HepG2 (cell line): ENCODE measurements at regions not wholly inside any gene's neighbourhood (a gene's known extent, or its start where the extent isn't known, plus 50 kb on each side); places are given as distances from the start of the nearest gene placed in this dataset.
A peak's percentile ranks its signal among the peaks of the same experiment; 100 is the strongest.

Source experiments
- ATAC-seq: fragments of 200-7000 bp; cut with Tn5 transposase; 3 replicates; pipeline ENCODE4 v1.9.1; 2020; ENCODE audit warnings: mild to moderate bottlenecking, moderate library complexity
- BruUV-seq: library from RNA; stranded (reverse); fragments of 400-500 nt; replicated peaks from 2 replicates; lab custom pipeline; 2021; lab: Mats Ljungman, UMichigan
- CTCF ChIA-PET: fragments of 300-600 bp; formaldehyde crosslinking; extraction: SDS; loops from one replicate; lab custom pipeline; 2021; ENCODE audit warnings: low total read pairs, inconsistent platforms, low intra/inter-chr PET ratio; lab: Yijun Ruan, JAX
- POLR2A ChIA-PET: fragments of 350-600 bp; sonication (Branson Sonifier 250); formaldehyde crosslinking; loops from one replicate; lab custom pipeline; 2020; ENCODE audit warnings: antibody characterized with exemption, inconsistent platforms; lab: Yijun Ruan, JAX
- DNase-seq: peaks from one replicate; pipeline ENCODE4 v3.0.0-alpha.2; 2015; ENCODE audit warnings: low spot score
- FAIRE-seq: peaks from 3 replicates; lab custom pipeline; 2011; peaks lifted over from hg19 to GRCh38; lab: Jason Lieb, UNC
- H2AFZ ChIP-seq: one replicate; pipeline ENCODE4 v1.6.1; 2011; ENCODE audit warnings: low read length, inconsistent platforms
- H3K27ac ChIP-seq: fragments of 300-600 bp; 3 replicates; pipeline ENCODE4 v1.8.0; 2011; ENCODE audit warnings: mixed run types, mild to moderate bottlenecking, mixed read lengths, low read length, inconsistent platforms; ENCODE audit not compliant: insufficient read depth; ENCODE audit errors: extremely low read length
- H3K27me3 ChIP-seq, 2 experiments: fragments of 200-600 bp in 1 of 2; 2 replicates in 1 of 2; 3 replicates in 1 of 2; pipeline versions ENCODE4 v1.6.0 to v1.8.0; 2011; ENCODE audit warnings: low read length in 2 of 2, mild to moderate bottlenecking in 2 of 2, moderate library complexity in 2 of 2, inconsistent platforms in 1 of 2; ENCODE audit not compliant: insufficient read depth in 2 of 2, control insufficient read depth in 1 of 2
- H3K36me3 ChIP-seq, 2 experiments: fragments of 200-600 bp in 1 of 2; replicated peaks in 1 of 2; 2 replicates in 1 of 2; 3 replicates in 1 of 2; pipeline versions ENCODE4 v1.5.1 to v1.8.0; 2011; ENCODE audit warnings: low read length in 2 of 2, inconsistent platforms in 1 of 2; ENCODE audit not compliant: insufficient read depth in 2 of 2, control insufficient read depth in 1 of 2
- H3K4me1 ChIP-seq: 2 replicates; pipeline ENCODE4 v1.5.1; 2012; ENCODE audit warnings: low read length, inconsistent platforms; ENCODE audit not compliant: insufficient read depth
- H3K4me2 ChIP-seq: 2 replicates; pipeline ENCODE4 v1.6.0; 2011; ENCODE audit warnings: low read depth, low read length, inconsistent platforms
- H3K4me3 ChIP-seq, 3 experiments: fragments of 200-600 bp in 1 of 3; sonication (generic), shearing (Covaris generic) in 1 of 3; replicated peaks in 1 of 3; 2 replicates each; pipeline ENCODE4 v1.5.1; 2011 to 2016; ENCODE audit warnings: low read length in 3 of 3, inconsistent platforms in 2 of 3, low read depth in 2 of 3, mild to moderate bottlenecking in 2 of 3, control low read depth in 1 of 3, mixed read lengths in 1 of 3; ENCODE audit not compliant: insufficient read depth in 1 of 3
- H3K79me2 ChIP-seq: one replicate; pipeline ENCODE4 v1.6.1; 2011; ENCODE audit warnings: low read length, inconsistent platforms; ENCODE audit not compliant: insufficient read depth
- H3K9ac ChIP-seq: 2 replicates; pipeline ENCODE4 v1.6.0; 2011; ENCODE audit warnings: mild to moderate bottlenecking, low read depth, low read length, inconsistent platforms; ENCODE audit not compliant: insufficient read depth
- H3K9me3 ChIP-seq: 2 replicates; pipeline ENCODE4 v1.5.1; 2012; ENCODE audit warnings: mild to moderate bottlenecking, low read length
- H4K20me1 ChIP-seq: 2 replicates; pipeline ENCODE4 v1.6.0; 2011; ENCODE audit warnings: inconsistent platforms, mild to moderate bottlenecking, low read length, moderate library complexity; ENCODE audit not compliant: insufficient read depth
- BCL6 ChIP-seq: IDR thresholded peaks from 2 replicates; pipeline ENCODE4 v1.6.1; 2016; ENCODE audit warnings: missing genetic modification reagents, missing compliant biosample characterization
- FOXA3 ChIP-seq: IDR thresholded peaks from 2 replicates; pipeline ENCODE4 v1.6.1; 2016; ENCODE audit warnings: missing genetic modification reagents, missing compliant biosample characterization
- GFI1 ChIP-seq: sonication (generic); formaldehyde crosslinking; IDR thresholded peaks from 2 replicates; pipeline ENCODE4 v1.5.0; 2020; ENCODE audit warnings: missing genetic modification reagents, mild to moderate bottlenecking, borderline replicate concordance
- GPBP1L1 ChIP-seq: sonication (generic); formaldehyde crosslinking; IDR thresholded peaks from 2 replicates; pipeline ENCODE4 v1.5.0; 2020; ENCODE audit warnings: mild to moderate bottlenecking, missing genetic modification reagents
- MAFF ChIP-seq: IDR thresholded peaks from 2 replicates; pipeline ENCODE4 v1.6.1; 2011; ENCODE audit warnings: low read depth, low read length, improper control_type of control experiment
- MIXL1 ChIP-seq: IDR thresholded peaks from 2 replicates; pipeline ENCODE4 v1.6.1; 2016
- NFE2L1 ChIP-seq: sonication (generic); formaldehyde crosslinking; IDR thresholded peaks from 2 replicates; pipeline ENCODE4 v1.4.0; 2020; ENCODE audit warnings: missing genetic modification reagents, mild to moderate bottlenecking, borderline replicate concordance
- NFIC ChIP-seq: IDR thresholded peaks from 2 replicates; pipeline ENCODE4 v1.6.1; 2012; ENCODE audit warnings: mild to moderate bottlenecking, low read length, inconsistent platforms
- PPARG ChIP-seq: conservative IDR thresholded peaks from 2 replicates; pipeline ENCODE4 v1.6.1; 2016; ENCODE audit warnings: missing biosample characterization, missing genetic modification reagents
- RXRB ChIP-seq: IDR thresholded peaks from 2 replicates; pipeline ENCODE4 v1.6.1; 2016; ENCODE audit warnings: borderline replicate concordance, missing genetic modification reagents, missing compliant biosample characterization
- SOX6 ChIP-seq, 2 experiments: fragments of 450-650 bp in 1 of 2; sonication (generic) in 1 of 2; formaldehyde crosslinking in 1 of 2; IDR thresholded peaks; 2 replicates each; pipeline versions ENCODE4 v1.4.0 to v1.6.1; 2017 to 2020; ENCODE audit warnings: antibody characterized with exemption in 1 of 2, mild to moderate bottlenecking in 1 of 2, missing genetic modification reagents in 1 of 2
- TOE1 ChIP-seq: sonication (generic); formaldehyde crosslinking; IDR thresholded peaks from 2 replicates; pipeline ENCODE4 v1.4.0; 2020; ENCODE audit warnings: mild to moderate bottlenecking, missing genetic modification reagents
- ZNF33A ChIP-seq: sonication (generic); formaldehyde crosslinking; IDR thresholded peaks from 2 replicates; pipeline ENCODE4 v1.5.1; 2020; ENCODE audit warnings: missing genetic modification reagents, mild to moderate bottlenecking, moderate library complexity, borderline replicate concordance
- ZNF362 ChIP-seq: sonication (generic); formaldehyde crosslinking; IDR thresholded peaks from 2 replicates; pipeline ENCODE4 v1.4.0; 2020; ENCODE audit warnings: missing genetic modification reagents, mild to moderate bottlenecking, borderline replicate concordance
- ZNF432 ChIP-seq: sonication (generic); formaldehyde crosslinking; IDR thresholded peaks from 2 replicates; pipeline ENCODE4 v1.5.0; 2020; ENCODE audit warnings: missing genetic modification reagents, mild to moderate bottlenecking, borderline replicate concordance
- ZNF543 ChIP-seq: sonication (generic); formaldehyde crosslinking; IDR thresholded peaks from 2 replicates; pipeline ENCODE4 v1.4.0; 2020; ENCODE audit warnings: mild to moderate bottlenecking, missing genetic modification reagents
- in situ Hi-C: cut with HindIII; loops from 2 replicates; pipeline ENCODE4 v1.10.0; 2017; ENCODE audit warnings: low pct_unique_long_range_greater_than_20kb; ENCODE audit not compliant: extremely low pct_ligation_motif_present
- intact Hi-C: fragments of 100-400 bp; cut with micrococcal nuclease; formaldehyde crosslinking; loops from one replicate; pipeline ENCODE4 v1.10.0; 2022; ENCODE audit not compliant: unreplicated experiment
- TF ChIP-seq, protein P1 (sequence below): sonication (generic); formaldehyde crosslinking; IDR thresholded peaks from 2 replicates; pipeline ENCODE4 v1.4.0; 2020; ENCODE audit warnings: missing genetic modification reagents
- TF ChIP-seq, protein P2 (sequence below): IDR thresholded peaks from 2 replicates; pipeline ENCODE4 v1.4.0; 2020; ENCODE audit warnings: mild to moderate bottlenecking, missing genetic modification reagents

- intact Hi-C loops = no loop called here
- H3K4me3 ChIP-seq = no peak overlapping the region
- TF ChIP-seq, protein P1, sequence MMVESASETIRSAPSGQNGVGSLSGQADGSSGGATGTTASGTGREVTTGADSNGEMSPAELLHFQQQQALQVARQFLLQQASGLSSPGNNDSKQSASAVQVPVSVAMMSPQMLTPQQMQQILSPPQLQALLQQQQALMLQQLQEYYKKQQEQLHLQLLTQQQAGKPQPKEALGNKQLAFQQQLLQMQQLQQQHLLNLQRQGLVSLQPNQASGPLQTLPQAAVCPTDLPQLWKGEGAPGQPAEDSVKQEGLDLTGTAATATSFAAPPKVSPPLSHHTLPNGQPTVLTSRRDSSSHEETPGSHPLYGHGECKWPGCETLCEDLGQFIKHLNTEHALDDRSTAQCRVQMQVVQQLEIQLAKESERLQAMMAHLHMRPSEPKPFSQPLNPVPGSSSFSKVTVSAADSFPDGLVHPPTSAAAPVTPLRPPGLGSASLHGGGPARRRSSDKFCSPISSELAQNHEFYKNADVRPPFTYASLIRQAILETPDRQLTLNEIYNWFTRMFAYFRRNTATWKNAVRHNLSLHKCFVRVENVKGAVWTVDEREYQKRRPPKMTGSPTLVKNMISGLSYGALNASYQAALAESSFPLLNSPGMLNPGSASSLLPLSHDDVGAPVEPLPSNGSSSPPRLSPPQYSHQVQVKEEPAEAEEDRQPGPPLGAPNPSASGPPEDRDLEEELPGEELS = 0 out of 2 replicates have a peak, but pooled peaks have one; percentile 16
- peak; percentile 61 for TF ChIP-seq FOXA3 (CRISPR knock-in tag)
- TF ChIP-seq NFE2L1 = no peak
- peak; percentile 80 for TF ChIP-seq MIXL1 (CRISPR knock-in tag)
- TF ChIP-seq BCL6 (CRISPR knock-in tag) = 0 out of 2 replicates have a peak, but pooled peaks have one; percentile 20
- peak; percentile 22; the same call in 1 of the 2 replicates for TF ChIP-seq RXRB
- 0 out of 2 replicates have a peak, but pooled peaks have one; percentile 32 for TF ChIP-seq PPARG
- TF ChIP-seq, protein P2, sequence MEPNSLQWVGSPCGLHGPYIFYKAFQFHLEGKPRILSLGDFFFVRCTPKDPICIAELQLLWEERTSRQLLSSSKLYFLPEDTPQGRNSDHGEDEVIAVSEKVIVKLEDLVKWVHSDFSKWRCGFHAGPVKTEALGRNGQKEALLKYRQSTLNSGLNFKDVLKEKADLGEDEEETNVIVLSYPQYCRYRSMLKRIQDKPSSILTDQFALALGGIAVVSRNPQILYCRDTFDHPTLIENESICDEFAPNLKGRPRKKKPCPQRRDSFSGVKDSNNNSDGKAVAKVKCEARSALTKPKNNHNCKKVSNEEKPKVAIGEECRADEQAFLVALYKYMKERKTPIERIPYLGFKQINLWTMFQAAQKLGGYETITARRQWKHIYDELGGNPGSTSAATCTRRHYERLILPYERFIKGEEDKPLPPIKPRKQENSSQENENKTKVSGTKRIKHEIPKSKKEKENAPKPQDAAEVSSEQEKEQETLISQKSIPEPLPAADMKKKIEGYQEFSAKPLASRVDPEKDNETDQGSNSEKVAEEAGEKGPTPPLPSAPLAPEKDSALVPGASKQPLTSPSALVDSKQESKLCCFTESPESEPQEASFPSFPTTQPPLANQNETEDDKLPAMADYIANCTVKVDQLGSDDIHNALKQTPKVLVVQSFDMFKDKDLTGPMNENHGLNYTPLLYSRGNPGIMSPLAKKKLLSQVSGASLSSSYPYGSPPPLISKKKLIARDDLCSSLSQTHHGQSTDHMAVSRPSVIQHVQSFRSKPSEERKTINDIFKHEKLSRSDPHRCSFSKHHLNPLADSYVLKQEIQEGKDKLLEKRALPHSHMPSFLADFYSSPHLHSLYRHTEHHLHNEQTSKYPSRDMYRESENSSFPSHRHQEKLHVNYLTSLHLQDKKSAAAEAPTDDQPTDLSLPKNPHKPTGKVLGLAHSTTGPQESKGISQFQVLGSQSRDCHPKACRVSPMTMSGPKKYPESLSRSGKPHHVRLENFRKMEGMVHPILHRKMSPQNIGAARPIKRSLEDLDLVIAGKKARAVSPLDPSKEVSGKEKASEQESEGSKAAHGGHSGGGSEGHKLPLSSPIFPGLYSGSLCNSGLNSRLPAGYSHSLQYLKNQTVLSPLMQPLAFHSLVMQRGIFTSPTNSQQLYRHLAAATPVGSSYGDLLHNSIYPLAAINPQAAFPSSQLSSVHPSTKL (CRISPR knock-in tag) = peak; percentile 73
- TF ChIP-seq GFI1 (CRISPR knock-in tag) = no peak
- TF ChIP-seq NFIC = peak; percentile 40; the same call in 1 of the 2 replicates
- no peak for TF ChIP-seq ZNF33A (CRISPR knock-in tag)
- no peak for TF ChIP-seq TOE1 (CRISPR knock-in tag)
- TF ChIP-seq ZNF543 (CRISPR knock-in tag) = no peak
- no peak for TF ChIP-seq ZNF432 (CRISPR knock-in tag)
- TF ChIP-seq ZNF362 (CRISPR knock-in tag) = peak; percentile 63; the same call in 1 of the 2 replicates
- no peak for TF ChIP-seq GPBP1L1 (CRISPR knock-in tag)
- TF ChIP-seq MAFF = no peak
- TF ChIP-seq SOX6 (IDR thresholded peaks at IDR 0.05) = no peak
- TF ChIP-seq SOX6 (CRISPR knock-in tag; IDR thresholded peaks at IDR 0.05) = peak; percentile 84
These were observed 94.6 kb upstream of the RALGPS2 start for GRCh38 chr1:178630417-178630816.

More at GRCh38 chr1:178630417-178630816, 94.6 kb upstream of the RALGPS2 start:
- Histone ChIP-seq H2AFZ (no peak overlapping the region), H3K27ac (peak overlapping the region; percentile 40), H3K9me3 (no peaks in the 10 kb centered on the region), H4K20me1 (no peaks in the 10 kb centered on the region), H3K27me3 (no peaks in the 10 kb centered on the region), H3K9ac (no peak overlapping the region), H3K4me2 (no peak overlapping the region; the same call in 1 of the 2 replicates), H3K4me1 (peaks cover 39% of the 10 kb centered on the region), H3K36me3 (no peaks in the 10 kb centered on the region), H3K79me2 (no peaks in the 10 kb centered on the region)
- BruUV-seq = no TSS peak
- ATAC-seq (peak; percentile 82), DNase-seq (peak; percentile 50), FAIRE-seq (peak; percentile 60)
- in situ Hi-C loops = no loop called here
- CTCF ChIA-PET = no interaction called here
- POLR2A ChIA-PET = interaction anchor here (0.9 to 1.2 kb wide), 2 partner anchors 9 to 95 kb away, joined by 3 to 6 read pairs; partner anchors contain the start of gene RALGPS2
